ENCODE measurements at regions not wholly inside any gene's neighbourhood (a gene's known extent, or its start where the extent isn't known, plus 50 kb on each side); places are given as distances from the start of the nearest gene placed in this dataset.

GRCh38 chr3:137464341-137464740 lies 299.8 kb upstream of the SOX14 start:
- DNase-seq: no peak
- Histone ChIP-seq H3K4me2 (replicated peaks; ENCODE audit: extremely low read depth, low read length, poor library complexity, severe bottlenecking) (no peak overlapping the region), H3K27ac (ENCODE audit: low read depth in 1 of 2, low read length in 2 of 2) (no peak overlapping the region), H3K4me1 (ENCODE audit: control insufficient read depth in 1 of 2, insufficient read depth in 2 of 2, low read length in 2 of 2) (no peaks in the 10 kb centered on the region), H3K36me3 (replicated peaks in 1 of 2; ENCODE audit: control insufficient read depth in 1 of 2, insufficient read depth in 2 of 2, low read length in 2 of 2) (no peaks in the 10 kb centered on the region), H3K9ac (ENCODE audit: insufficient read depth, low read length, poor library complexity, severe bottlenecking) (no peak overlapping the region), H4K20me1 (ENCODE audit: insufficient read depth, low read length) (no peaks in the 10 kb centered on the region), H3K79me2 (ENCODE audit: insufficient read depth, low read length) (no peaks in the 10 kb centered on the region), H3K9me3 (replicated peaks in 1 of 2; ENCODE audit: control insufficient read depth in 1 of 2, insufficient read depth in 1 of 2, low read length in 2 of 2) (peaks cover 0 to 9% of the 10 kb centered on the region in 2 donors), H3K27me3 (ENCODE audit: control insufficient read depth in 2 of 2, insufficient read depth in 2 of 2, low read length in 2 of 2) (no peaks in the 10 kb centered on the region), H2AFZ (ENCODE audit: insufficient read depth, low read depth, low read length, poor library complexity, severe bottlenecking) (no peak overlapping the region), H3K4me3 (replicated peaks in 1 of 3; ENCODE audit: low read depth in 2 of 3, low read length in 3 of 3) (no peak overlapping the region)
- H3K36me3 Mint-ChIP-seq: no peaks in the 10 kb centered on the region
- intact Hi-C loops (cut with micrococcal nuclease): no loop called here
- no peak overlapping the region for H3K27ac Mint-ChIP-seq
- H3K4me3 Mint-ChIP-seq: no peak overlapping the region
- H3K27me3 Mint-ChIP-seq (ENCODE audit: low read depth in 3 of 3): peaks cover 0 to 1% (median 0%) of the 10 kb centered on the region in 3 donors
- TF ChIP-seq CTCF (IDR thresholded peaks at IDR 0.05): no peak
- H3K9me3 Mint-ChIP-seq: peaks cover 2 to 12% (median 10%) of the 10 kb centered on the region in 7 donors
- 67% methylated on average over 1 of the region's 4 CpGs for WGBS (ENCODE audit: insufficient coverage)
- no peaks in the 10 kb centered on the region for H3K4me1 Mint-ChIP-seq

GRCh38 chr3:137468446-137468845 lies 295.7 kb upstream of the SOX14 start:
- Mint-ChIP-seq H3K9me3 (peaks cover 0 to 5% (median 3%) of the 10 kb centered on the region in 7 donors), H3K4me3 (no peak overlapping the region), H3K27me3 (ENCODE audit: low read depth in 3 of 3) (peaks cover 0 to 1% (median 0%) of the 10 kb centered on the region in 3 donors), H3K27ac (no peak overlapping the region), H3K4me1 (no peaks in the 10 kb centered on the region), H3K36me3 (no peaks in the 10 kb centered on the region)
- intact Hi-C loops (cut with micrococcal nuclease): no loop called here
- no peak for DNase-seq
- no peak overlapping the region for H3K4me3 ChIP-seq (replicated peaks in 1 of 3; ENCODE audit: low read depth in 2 of 3, low read length in 3 of 3)
- H3K27me3 ChIP-seq (ENCODE audit: control insufficient read depth in 2 of 2, insufficient read depth in 2 of 2, low read length in 2 of 2): no peaks in the 10 kb centered on the region
- TF ChIP-seq CTCF (IDR thresholded peaks at IDR 0.05): no peak
- no peak overlapping the region for H2AFZ ChIP-seq (ENCODE audit: insufficient read depth, low read depth, low read length, poor library complexity, severe bottlenecking)
- H4K20me1 ChIP-seq (ENCODE audit: insufficient read depth, low read length): no peaks in the 10 kb centered on the region
- 77% methylated on average over 3 of the region's 7 CpGs for WGBS (ENCODE audit: insufficient coverage)
- H3K4me1 ChIP-seq (ENCODE audit: control insufficient read depth in 1 of 2, insufficient read depth in 2 of 2, low read length in 2 of 2): no peaks in the 10 kb centered on the region
- H3K4me2 ChIP-seq (replicated peaks; ENCODE audit: extremely low read depth, low read length, poor library complexity, severe bottlenecking): no peak overlapping the region
- H3K9me3 ChIP-seq (replicated peaks in 1 of 2; ENCODE audit: control insufficient read depth in 1 of 2, insufficient read depth in 1 of 2, low read length in 2 of 2): peaks cover 0 to 2% of the 10 kb centered on the region in 2 donors
- H3K36me3 ChIP-seq (replicated peaks in 1 of 2; ENCODE audit: control insufficient read depth in 1 of 2, insufficient read depth in 2 of 2, low read length in 2 of 2): no peaks in the 10 kb centered on the region
- H3K9ac ChIP-seq (ENCODE audit: insufficient read depth, low read length, poor library complexity, severe bottlenecking): no peak overlapping the region
- H3K27ac ChIP-seq (ENCODE audit: low read depth in 1 of 2, low read length in 2 of 2): no peak overlapping the region
- no peaks in the 10 kb centered on the region for H3K79me2 ChIP-seq (ENCODE audit: insufficient read depth, low read length)

All from CD14-positive monocyte (primary cell).